IPS DF 19.7 (cell line): ENCODE measurements at regions not wholly inside any gene's neighbourhood (a gene's known extent, or its start where the extent isn't known, plus 50 kb on each side); places are given as distances from the start of the nearest gene placed in this dataset.

Experiments
- DNase-seq: peaks from one replicate; pipeline ENCODE4 v3.0.0-alpha.2; 2013; ENCODE audit warnings: low read depth, low spot score

GRCh38 chr20:11867291-11867919 is 50.3 kb upstream of the BTBD3 start:
- no peak for DNase-seq
